AG04450 (cell line): ENCODE measurements at regions not wholly inside any gene's neighbourhood (a gene's known extent, or its start where the extent isn't known, plus 50 kb on each side); places are given as distances from the start of the nearest gene placed in this dataset.

Experiments used
- CTCF ChIA-PET: fragments of 300-600, 350-600 bp; formaldehyde crosslinking; extraction: SDS; loops from one replicate; lab custom pipeline; 2022; ENCODE audit warnings: antibody characterized with exemption, inconsistent platforms; lab: Charles Lee
- POLR2A ChIA-PET: fragments of 350-600 bp; formaldehyde crosslinking; extraction: SDS; loops from one replicate; lab custom pipeline; 2021; ENCODE audit warnings: antibody characterized with exemption, inconsistent platforms; lab: Yijun Ruan, JAX
- DNase-seq: peaks from one replicate; pipeline ENCODE4 v3.0.0-alpha.2; 2011; ENCODE audit warnings: low read depth, low spot score
- H3K27ac ChIP-seq: one replicate; pipeline ENCODE4 v1.5.1; 2012; ENCODE audit warnings: low read depth, low read length, control low read depth
- H3K27me3 ChIP-seq: one replicate; pipeline ENCODE4 v1.6.0; 2012; ENCODE audit warnings: low read length; ENCODE audit not compliant: control insufficient read depth, insufficient read depth
- H3K4me3 ChIP-seq: 2 replicates; pipeline ENCODE4 v1.5.1; 2011; ENCODE audit warnings: mild to moderate bottlenecking, low read depth, low read length, control low read depth
- H3K9me3 ChIP-seq: 2 replicates; pipeline ENCODE4 v1.5.1; 2012; ENCODE audit warnings: low read length; ENCODE audit not compliant: control insufficient read depth, insufficient read depth
- CTCF ChIP-seq: IDR thresholded peaks from 2 replicates; pipeline ENCODE4 v1.5.1; 2011; ENCODE audit warnings: low read depth, low read length, control low read depth, inconsistent platforms

GRCh38 chr4:74653331-74654229, 140.7 kb downstream of the BTC start:
- no peaks in the 10 kb centered on the region for H3K9me3 ChIP-seq
- TF ChIP-seq CTCF = no peak
- CTCF ChIA-PET = interaction anchor here (0.7 to 2.7 kb wide), 2 partner anchors 18 to 283 kb away, joined by 3 to 9 read pairs; no protein-coding TSS in a partner anchor
- no peak overlapping the region for H3K4me3 ChIP-seq
- no peaks in the 10 kb centered on the region for H3K27me3 ChIP-seq
- no peak for DNase-seq
- POLR2A ChIA-PET = no interaction called here
- H3K27ac ChIP-seq = no peak overlapping the region

GRCh38 chr4:74654230-74654681, 140.1 kb downstream of the BTC start:
- no peak overlapping the region for H3K27ac ChIP-seq
- H3K27me3 ChIP-seq = no peaks in the 10 kb centered on the region
- TF ChIP-seq CTCF = no peak
- no peak overlapping the region for H3K4me3 ChIP-seq
- ChIA-PET POLR2A (no interaction called here), CTCF (interaction anchor here (2.7 kb wide), 1 partner anchor 17 kb away, joined by 9 read pairs; no protein-coding TSS in a partner anchor)
- H3K9me3 ChIP-seq = no peaks in the 10 kb centered on the region
- no peak for DNase-seq

GRCh38 chr4:74656596-74656995, 137.7 kb downstream of the BTC start:
- Histone ChIP-seq H3K4me3 (no peak overlapping the region), H3K27me3 (no peaks in the 10 kb centered on the region), H3K27ac (no peak overlapping the region), H3K9me3 (no peaks in the 10 kb centered on the region)
- ChIA-PET CTCF (no interaction called here), POLR2A (no interaction called here)
- no peak for TF ChIP-seq CTCF
- DNase-seq = no peak

GRCh38 chr4:74658116-74658515, 136.2 kb downstream of the BTC start:
- Histone ChIP-seq H3K4me3 (no peak overlapping the region), H3K27ac (no peak overlapping the region), H3K9me3 (no peaks in the 10 kb centered on the region), H3K27me3 (no peaks in the 10 kb centered on the region)
- ChIA-PET POLR2A (no interaction called here), CTCF (interaction anchor here (0.6 to 0.8 kb wide), 2 partner anchors 281 to 288 kb away, joined by 3 to 5 read pairs; no protein-coding TSS in a partner anchor)
- TF ChIP-seq CTCF = no peak
- DNase-seq = no peak
